ENCODE measurements at regions not wholly inside any gene's neighbourhood (a gene's known extent, or its start where the extent isn't known, plus 50 kb on each side); places are given as distances from the start of the nearest gene placed in this dataset.

GRCh38 chr2:120495586-120495985 lies 149.7 kb downstream of the INHBB start:
- TF ChIP-seq REST (IDR thresholded peaks at IDR 0.05; ENCODE audit: low read depth) (no peak), MAX (IDR thresholded peaks at IDR 0.05) (no peak), EP300 (IDR thresholded peaks at IDR 0.05; ENCODE audit: borderline replicate concordance) (no peak), CREB1 (IDR thresholded peaks at IDR 0.05; ENCODE audit: low read depth) (no peak), USF1 (IDR thresholded peaks at IDR 0.05) (no peak), FOXM1 (IDR thresholded peaks at IDR 0.05; ENCODE audit: borderline replicate concordance, low read depth) (no peak), TAF1 (IDR thresholded peaks at IDR 0.05; ENCODE audit: low read depth) (no peak), CEBPB (IDR thresholded peaks at IDR 0.05) (no peak), EGR1 (IDR thresholded peaks at IDR 0.05) (no peak), ZBTB7A (IDR thresholded peaks at IDR 0.05; ENCODE audit: low read depth) (no peak)

GRCh38 chr2:120496235-120496634 lies 150.3 kb downstream of the INHBB start:
- TF ChIP-seq TCF12 (IDR thresholded peaks at IDR 0.05; ENCODE audit: low read depth) (no peak), TEAD4 (IDR thresholded peaks at IDR 0.05) (no peak), TAF1 (IDR thresholded peaks at IDR 0.05; ENCODE audit: low read depth) (no peak), CREB1 (IDR thresholded peaks at IDR 0.05; ENCODE audit: low read depth) (no peak), YY1 (IDR thresholded peaks at IDR 0.05; ENCODE audit: low read depth) (no peak)

- TF ChIP-seq CEBPB (IDR thresholded peaks at IDR 0.05) (no peak), YY1 (IDR thresholded peaks at IDR 0.05; ENCODE audit: low read depth) (no peak), TEAD4 (IDR thresholded peaks at IDR 0.05) (no peak)
Observed at GRCh38 chr2:120496759-120497158, 150.8 kb downstream of the INHBB start.

- TF ChIP-seq FOXM1 (IDR thresholded peaks at IDR 0.05; ENCODE audit: borderline replicate concordance, low read depth) (no peak), YY1 (IDR thresholded peaks at IDR 0.05; ENCODE audit: low read depth) (no peak), MAX (IDR thresholded peaks at IDR 0.05) (no peak), TCF12 (IDR thresholded peaks at IDR 0.05; ENCODE audit: low read depth) (no peak), EGR1 (IDR thresholded peaks at IDR 0.05) (no peak), TEAD4 (IDR thresholded peaks at IDR 0.05) (no peak), ZBTB7A (IDR thresholded peaks at IDR 0.05; ENCODE audit: low read depth) (no peak), EP300 (IDR thresholded peaks at IDR 0.05; ENCODE audit: borderline replicate concordance) (no peak), TAF1 (IDR thresholded peaks at IDR 0.05; ENCODE audit: low read depth) (no peak), USF1 (IDR thresholded peaks at IDR 0.05) (no peak), CEBPB (IDR thresholded peaks at IDR 0.05) (no peak), NFIC (IDR thresholded peaks at IDR 0.05) (no peak), CREB1 (IDR thresholded peaks at IDR 0.05; ENCODE audit: low read depth) (no peak), RAD21 (IDR thresholded peaks at IDR 0.05; ENCODE audit: low read depth) (no peak), REST (IDR thresholded peaks at IDR 0.05; ENCODE audit: low read depth) (no peak)
Observed at GRCh38 chr2:120497261-120497977, 151.5 kb downstream of the INHBB start.

- no peak for TF ChIP-seq RAD21 (IDR thresholded peaks at IDR 0.05; ENCODE audit: low read depth)
- no peak for TF ChIP-seq TAF1 (IDR thresholded peaks at IDR 0.05; ENCODE audit: low read depth)
- TF ChIP-seq EGR1 (IDR thresholded peaks at IDR 0.05) = no peak
- no peak for TF ChIP-seq ZBTB7A (IDR thresholded peaks at IDR 0.05; ENCODE audit: low read depth)
- no peak for TF ChIP-seq TCF12 (IDR thresholded peaks at IDR 0.05; ENCODE audit: low read depth)
- TF ChIP-seq CREB1 (IDR thresholded peaks at IDR 0.05; ENCODE audit: low read depth) = no peak
- no peak for TF ChIP-seq EP300 (IDR thresholded peaks at IDR 0.05; ENCODE audit: borderline replicate concordance)
- TF ChIP-seq FOXM1 (IDR thresholded peaks at IDR 0.05; ENCODE audit: borderline replicate concordance, low read depth) = no peak
Observed at GRCh38 chr2:120498121-120498520, 152.2 kb downstream of the INHBB start.
